ENCODE measurements at regions not wholly inside any gene's neighbourhood (a gene's known extent, or its start where the extent isn't known, plus 50 kb on each side); places are given as distances from the start of the nearest gene placed in this dataset.
A peak's percentile ranks its signal among the peaks of the same experiment; 100 is the strongest.

DNA sequence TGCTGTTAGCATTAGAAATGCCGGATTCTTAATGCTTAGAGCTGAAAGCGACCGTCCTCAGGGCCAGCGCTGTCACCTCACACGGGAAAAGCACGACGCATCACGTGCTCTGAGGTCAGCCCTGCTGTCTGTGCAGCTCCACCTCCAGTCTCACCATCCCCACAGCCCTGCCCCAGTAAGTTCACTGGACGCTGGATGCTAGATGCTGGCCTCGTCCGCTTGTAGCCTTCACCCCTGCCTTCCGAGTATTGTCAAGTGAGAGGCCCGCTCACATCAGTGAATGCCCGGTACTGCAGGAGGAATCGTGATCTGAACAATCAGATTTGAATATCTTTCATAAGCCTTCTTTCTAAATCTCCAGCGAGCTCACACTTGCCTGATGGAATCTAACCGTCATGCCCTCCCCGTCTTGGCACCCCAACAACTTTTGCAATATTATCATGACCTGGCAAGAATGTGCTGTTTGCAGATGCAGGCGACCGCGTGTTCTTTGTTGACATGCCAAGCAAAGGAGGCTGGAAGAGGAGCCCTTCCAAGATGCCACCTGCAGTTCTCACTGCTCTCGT lies 64.9 kb downstream of the DLL1 start:
- peaks cover 0 to 1% (median 0%) of the 10 kb centered on the region in 4 donors for H3K9me3 ChIP-seq (ENCODE audit: control insufficient read depth in 4 of 4, insufficient read depth in 3 of 4, low read length in 3 of 4)
- TF ChIP-seq, protein P1, sequence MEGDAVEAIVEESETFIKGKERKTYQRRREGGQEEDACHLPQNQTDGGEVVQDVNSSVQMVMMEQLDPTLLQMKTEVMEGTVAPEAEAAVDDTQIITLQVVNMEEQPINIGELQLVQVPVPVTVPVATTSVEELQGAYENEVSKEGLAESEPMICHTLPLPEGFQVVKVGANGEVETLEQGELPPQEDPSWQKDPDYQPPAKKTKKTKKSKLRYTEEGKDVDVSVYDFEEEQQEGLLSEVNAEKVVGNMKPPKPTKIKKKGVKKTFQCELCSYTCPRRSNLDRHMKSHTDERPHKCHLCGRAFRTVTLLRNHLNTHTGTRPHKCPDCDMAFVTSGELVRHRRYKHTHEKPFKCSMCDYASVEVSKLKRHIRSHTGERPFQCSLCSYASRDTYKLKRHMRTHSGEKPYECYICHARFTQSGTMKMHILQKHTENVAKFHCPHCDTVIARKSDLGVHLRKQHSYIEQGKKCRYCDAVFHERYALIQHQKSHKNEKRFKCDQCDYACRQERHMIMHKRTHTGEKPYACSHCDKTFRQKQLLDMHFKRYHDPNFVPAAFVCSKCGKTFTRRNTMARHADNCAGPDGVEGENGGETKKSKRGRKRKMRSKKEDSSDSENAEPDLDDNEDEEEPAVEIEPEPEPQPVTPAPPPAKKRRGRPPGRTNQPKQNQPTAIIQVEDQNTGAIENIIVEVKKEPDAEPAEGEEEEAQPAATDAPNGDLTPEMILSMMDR (IDR thresholded peaks at IDR 0.05; ENCODE audit: control extremely low read depth, extremely low read depth): no peak
- no peak overlapping the region for H3K4me3 ChIP-seq
- no peak overlapping the region for H3K27ac ChIP-seq (ENCODE audit: low read depth in 1 of 2, low read length in 1 of 2)
- H3K27me3 ChIP-seq (ENCODE audit: control insufficient read depth in 3 of 3, insufficient read depth in 3 of 3, low read length in 2 of 3): peaks cover 0 to 18% (median 0%) of the 10 kb centered on the region in 3 donors
- 69% methylated on average over 22 of the region's 22 CpGs for WGBS, 2 donors
- DNase-seq (peak in 2 of 3 donors; percentile 27 to 34), ATAC-seq (ENCODE audit: insufficient read depth, low FRiP score) (no peak)
- H3K9ac ChIP-seq (ENCODE audit: insufficient read depth in 1 of 2, low read length in 2 of 2): no peak overlapping the region
- H3K4me1 ChIP-seq (ENCODE audit: control insufficient read depth in 5 of 5, insufficient read depth in 5 of 5, low read length in 5 of 5): peaks cover 0 to 57% (median 6%) of the 10 kb centered on the region in 5 donors
- H3K36me3 ChIP-seq (ENCODE audit: control insufficient read depth in 4 of 4, insufficient read depth in 4 of 4, low read length in 4 of 4): no peaks in the 10 kb centered on the region

DNA sequence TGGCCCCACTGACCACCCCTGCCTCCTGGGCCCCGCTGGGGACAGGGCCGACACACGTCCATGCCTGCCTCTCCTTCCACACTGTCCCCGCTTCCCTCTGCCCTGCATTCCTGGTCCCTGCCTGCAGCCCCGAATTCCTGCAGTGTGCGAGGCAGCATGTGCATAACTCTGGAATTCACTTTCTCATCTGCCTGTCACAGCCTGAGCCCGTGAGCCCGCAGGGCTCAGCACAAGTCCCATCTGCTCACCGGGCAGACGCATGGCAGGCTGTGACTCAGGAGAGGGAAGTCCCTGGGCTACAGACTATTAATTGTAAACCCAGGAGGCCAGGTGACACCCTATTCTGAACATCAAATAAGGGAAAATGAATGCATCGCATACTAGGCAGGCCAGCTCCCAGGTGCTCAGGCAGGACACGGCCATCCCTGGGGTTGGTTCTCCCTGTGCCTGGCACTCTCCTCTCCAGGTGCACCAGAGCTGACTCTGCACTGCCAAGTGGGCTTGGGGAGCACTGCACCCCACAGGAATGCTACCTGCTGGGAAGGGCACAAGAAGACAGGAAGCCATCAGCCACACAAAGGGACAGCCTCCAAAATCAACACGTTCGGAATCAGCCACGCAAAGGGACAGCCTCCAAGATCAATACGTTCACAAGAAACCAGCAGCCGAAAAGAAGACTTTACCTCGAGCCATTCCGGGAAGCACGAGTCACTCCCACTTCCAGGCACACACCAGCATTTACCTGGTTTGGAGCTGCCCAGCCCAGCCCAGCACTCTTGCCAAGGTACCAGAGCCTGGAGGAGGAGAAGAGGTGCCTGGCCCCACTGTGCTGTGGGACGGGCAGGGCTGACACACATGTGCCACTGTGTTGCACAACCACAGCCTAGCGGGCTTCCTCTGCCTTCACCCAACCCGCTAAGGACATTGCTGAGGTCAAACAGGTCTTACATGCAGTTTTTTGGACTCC lies 65.9 kb downstream of the DLL1 start:
- no peak overlapping the region for H3K27ac ChIP-seq (ENCODE audit: low read depth in 1 of 2, low read length in 1 of 2)

GRCh38 chr6:170223718-170224693 lies 66.9 kb downstream of the DLL1 start:
- no peak for ATAC-seq (ENCODE audit: insufficient read depth, low FRiP score)
- no peak overlapping the region for H3K4me3 ChIP-seq
- no peaks in the 10 kb centered on the region for H3K36me3 ChIP-seq (ENCODE audit: control insufficient read depth in 4 of 4, insufficient read depth in 4 of 4, low read length in 4 of 4)
- H3K4me1 ChIP-seq (ENCODE audit: control insufficient read depth in 5 of 5, insufficient read depth in 5 of 5, low read length in 5 of 5): peaks cover 0 to 38% (median 6%) of the 10 kb centered on the region in 5 donors
- WGBS, 2 donors: 88 to 92% methylated on average over 25 of the region's 25 CpGs
- no peak overlapping the region for H3K9ac ChIP-seq (ENCODE audit: insufficient read depth in 1 of 2, low read length in 2 of 2)
- no peak for DNase-seq
- peaks cover 0 to 1% (median 0%) of the 10 kb centered on the region in 4 donors for H3K9me3 ChIP-seq (ENCODE audit: control insufficient read depth in 4 of 4, insufficient read depth in 3 of 4, low read length in 3 of 4)
- no peak overlapping the region for H3K27ac ChIP-seq (ENCODE audit: low read depth in 1 of 2, low read length in 1 of 2)
- TF ChIP-seq, protein P1 (IDR thresholded peaks at IDR 0.05; ENCODE audit: control extremely low read depth, extremely low read depth): no peak
- peaks cover 0 to 18% (median 0%) of the 10 kb centered on the region in 3 donors for H3K27me3 ChIP-seq (ENCODE audit: control insufficient read depth in 3 of 3, insufficient read depth in 3 of 3, low read length in 2 of 3)

More for the DNA sequence above, 65.9 kb downstream of the DLL1 start:
- H3K9me3 ChIP-seq (ENCODE audit: control insufficient read depth in 4 of 4, insufficient read depth in 3 of 4, low read length in 3 of 4): peaks cover 0 to 1% (median 0%) of the 10 kb centered on the region in 4 donors
- no peak overlapping the region for H3K9ac ChIP-seq (ENCODE audit: insufficient read depth in 1 of 2, low read length in 2 of 2)
- peaks cover 0 to 47% (median 6%) of the 10 kb centered on the region in 5 donors for H3K4me1 ChIP-seq (ENCODE audit: control insufficient read depth in 5 of 5, insufficient read depth in 5 of 5, low read length in 5 of 5)
- TF ChIP-seq, protein P1 (IDR thresholded peaks at IDR 0.05; ENCODE audit: control extremely low read depth, extremely low read depth): no peak
- no peaks in the 10 kb centered on the region for H3K36me3 ChIP-seq (ENCODE audit: control insufficient read depth in 4 of 4, insufficient read depth in 4 of 4, low read length in 4 of 4)
- ATAC-seq (ENCODE audit: insufficient read depth, low FRiP score): no peak
- no peak overlapping the region for H3K4me3 ChIP-seq
- H3K27me3 ChIP-seq (ENCODE audit: control insufficient read depth in 3 of 3, insufficient read depth in 3 of 3, low read length in 2 of 3): peaks cover 0 to 18% (median 0%) of the 10 kb centered on the region in 3 donors
- peak in 1 of 3 donors; percentile 43 for DNase-seq
- 69 to 71% methylated on average over 23 of the region's 23 CpGs for WGBS, 2 donors

Data from lung (tissue), 11 donors.